LNCaP clone FGC (cell line): ENCODE measurements at regions not wholly inside any gene's neighbourhood (a gene's known extent, or its start where the extent isn't known, plus 50 kb on each side); places are given as distances from the start of the nearest gene placed in this dataset.

Experiments used
- DNase-seq: peaks from one replicate; pipeline ENCODE4 v3.0.0-alpha.2; 2011; ENCODE audit warnings: low read depth
- H3K4me3 ChIP-seq: 2 replicates; pipeline ENCODE4 v1.5.1; 2011; ENCODE audit warnings: mild to moderate bottlenecking, low read depth, low read length, control low read depth
- CTCF ChIP-seq: IDR thresholded peaks from 2 replicates; pipeline ENCODE4 v1.5.1; 2012; ENCODE audit warnings: mild to moderate bottlenecking; ENCODE audit not compliant: control insufficient read depth, insufficient read depth; ENCODE audit errors: extremely low read depth

GRCh38 chr12:23399402-23399933 is 550.0 kb downstream of the SOX5 start:
- DNase-seq, result no peak
- H3K4me3 ChIP-seq, result no peak overlapping the region
- TF ChIP-seq CTCF, result no peak

GRCh38 chr12:23415180-23415579 is 534.3 kb downstream of the SOX5 start:
- H3K4me3 ChIP-seq, result no peak overlapping the region
- no peak for TF ChIP-seq CTCF
- DNase-seq, result peak; percentile 6

GRCh38 chr12:23421556-23421955 is 527.9 kb downstream of the SOX5 start:
- TF ChIP-seq CTCF, result no peak
- DNase-seq, result no peak
- H3K4me3 ChIP-seq, result no peak overlapping the region

- H3K4me3 ChIP-seq, result no peak overlapping the region
- TF ChIP-seq CTCF, result no peak
- DNase-seq, result no peak
Measured at GRCh38 chr12:23423097-23423687, 526.3 kb downstream of the SOX5 start.

GRCh38 chr12:23423796-23424195 is 525.7 kb downstream of the SOX5 start:
- DNase-seq, result no peak
- no peak for TF ChIP-seq CTCF

GRCh38 chr12:23424685-23425084 is 524.8 kb downstream of the SOX5 start:
- TF ChIP-seq CTCF, result no peak
- DNase-seq, result no peak
- H3K4me3 ChIP-seq, result no peak overlapping the region

More at GRCh38 chr12:23423796-23424195, 525.7 kb downstream of the SOX5 start:
- no peak overlapping the region for H3K4me3 ChIP-seq

- TF ChIP-seq CTCF, result no peak
- no peak for DNase-seq
- H3K4me3 ChIP-seq, result no peak overlapping the region
Measured at GRCh38 chr12:23426328-23426727, 523.1 kb downstream of the SOX5 start.
